ENCODE measurements at regions not wholly inside any gene's neighbourhood (a gene's known extent, or its start where the extent isn't known, plus 50 kb on each side); places are given as distances from the start of the nearest gene placed in this dataset.

- no peak for DNase-seq
These were observed 131.4 kb upstream of the ATP6AP2 start for GRCh38 chrX:40449396-40449795.

- no peak for DNase-seq
These were observed 132.0 kb upstream of the ATP6AP2 start for GRCh38 chrX:40448793-40449192.

GRCh38 chrX:40446921-40447320, 133.8 kb upstream of the ATP6AP2 start:
- no peak for DNase-seq

- no peak for DNase-seq
These were observed 135.1 kb upstream of the ATP6AP2 start for GRCh38 chrX:40445691-40446090.

- DNase-seq = no peak
These were observed 135.8 kb upstream of the ATP6AP2 start for GRCh38 chrX:40444798-40445496.

- no peak for DNase-seq
These were observed 136.6 kb upstream of the ATP6AP2 start for GRCh38 chrX:40444133-40444532.

GRCh38 chrX:40440866-40441265, 139.9 kb upstream of the ATP6AP2 start:
- no peak for DNase-seq

GRCh38 chrX:40439625-40440532, 140.9 kb upstream of the ATP6AP2 start:
- no peak for DNase-seq

- DNase-seq = no peak
These were observed 143.4 kb upstream of the ATP6AP2 start for GRCh38 chrX:40437348-40437747.

GRCh38 chrX:40434947-40435346, 145.8 kb upstream of the ATP6AP2 start:
- DNase-seq = no peak

- DNase-seq = no peak
These were observed 146.3 kb upstream of the ATP6AP2 start for GRCh38 chrX:40434443-40434842.

- DNase-seq = no peak
These were observed 147.6 kb upstream of the ATP6AP2 start for GRCh38 chrX:40433160-40433559.

- no peak for DNase-seq
These were observed 156.5 kb upstream of the ATP6AP2 start for GRCh38 chrX:40424259-40424658.

GRCh38 chrX:40423299-40423698, 157.5 kb upstream of the ATP6AP2 start:
- no peak for DNase-seq

GRCh38 chrX:40422021-40422420, 158.7 kb upstream of the ATP6AP2 start:
- no peak for DNase-seq

- DNase-seq = no peak
These were observed 159.7 kb upstream of the ATP6AP2 start for GRCh38 chrX:40420899-40421729.

GRCh38 chrX:40418813-40419195, 162.0 kb upstream of the ATP6AP2 start:
- DNase-seq = no peak

- DNase-seq = no peak
These were observed 162.5 kb upstream of the ATP6AP2 start for GRCh38 chrX:40418146-40418812.

GRCh38 chrX:40415675-40416074, 165.1 kb upstream of the ATP6AP2 start:
- no peak for DNase-seq

GRCh38 chrX:40414335-40414734, 166.4 kb upstream of the ATP6AP2 start:
- DNase-seq = no peak

- no peak for DNase-seq
These were observed 169.2 kb upstream of the ATP6AP2 start for GRCh38 chrX:40411340-40412111.

- no peak for DNase-seq
These were observed 169.9 kb upstream of the ATP6AP2 start for GRCh38 chrX:40410859-40411258.
